OCI-LY7 (cell line): ENCODE measurements at regions not wholly inside any gene's neighbourhood (a gene's known extent, or its start where the extent isn't known, plus 50 kb on each side); places are given as distances from the start of the nearest gene placed in this dataset.

Source experiments
- BruUV-seq: library from RNA; stranded (reverse); fragments of 400-500 nt; replicated peaks from 2 replicates; lab custom pipeline; 2021; lab: Mats Ljungman, UMichigan
- CTCF ChIA-PET: fragments of 300-600 bp; sonication (Branson Sonifier 250); formaldehyde crosslinking; loops from one replicate; lab custom pipeline; 2022; ENCODE audit warnings: antibody characterized with exemption; ENCODE audit not compliant: unreplicated experiment; lab: Charles Lee
- POLR2A ChIA-PET: fragments of 300-600 bp; sonication (Branson Sonifier 250); formaldehyde crosslinking; loops from one replicate; lab custom pipeline; 2022; ENCODE audit warnings: antibody characterized with exemption; lab: Charles Lee
- DNase-seq: peaks from one replicate; pipeline ENCODE4 v3.0.0-alpha.2; 2015; ENCODE audit warnings: low spot score
- H2AFZ ChIP-seq: fragments of 200-600 bp; sonication (generic), shearing (Covaris generic); 2 replicates; pipeline ENCODE4 v1.6.1; 2014; ENCODE audit warnings: mild to moderate bottlenecking, antibody characterized with exemption, low read length, moderate library complexity
- H3K27ac ChIP-seq: fragments of 200-600 bp; sonication (generic); 2 replicates; pipeline ENCODE4 v1.5.1; 2014; ENCODE audit warnings: mixed run types, low read depth, mild to moderate bottlenecking, moderate library complexity, low read length, inconsistent platforms; ENCODE audit not compliant: poor library complexity, severe bottlenecking
- H3K36me3 ChIP-seq: fragments of 200-600 bp; sonication (generic); 2 replicates; pipeline ENCODE4 v1.6.1; 2014; ENCODE audit warnings: mild to moderate bottlenecking, antibody characterized with exemption, low read length, moderate library complexity, mixed read lengths; ENCODE audit not compliant: insufficient read depth
- H3K4me1 ChIP-seq: fragments of 200-600 bp; sonication (generic); 2 replicates; pipeline ENCODE4 v1.5.1; 2014; ENCODE audit warnings: mild to moderate bottlenecking, low read length; ENCODE audit not compliant: insufficient read depth, poor library complexity, severe bottlenecking
- H3K4me2 ChIP-seq: fragments of 200-600 bp; sonication (generic); 2 replicates; pipeline ENCODE4 v1.6.1; 2014; ENCODE audit warnings: mild to moderate bottlenecking, low read length
- H3K4me3 ChIP-seq: fragments of 200-600 bp; sonication (generic); 2 replicates; pipeline ENCODE4 v1.5.1; 2014; ENCODE audit warnings: mild to moderate bottlenecking, low read depth, low read length; ENCODE audit not compliant: poor library complexity, severe bottlenecking
- H3K79me2 ChIP-seq: fragments of 200-600 bp; sonication (generic); 2 replicates; pipeline ENCODE4 v1.6.1; 2016; ENCODE audit warnings: low read depth, mild to moderate bottlenecking, low read length, moderate library complexity, mixed read lengths; ENCODE audit not compliant: insufficient read depth
- H3K9me2 ChIP-seq: fragments of 200-600 bp; sonication (generic); 2 replicates; pipeline ENCODE4 v1.6.1; 2016; ENCODE audit warnings: mild to moderate bottlenecking, low read length, mixed read lengths; ENCODE audit not compliant: insufficient read depth
- H3K9me3 ChIP-seq: fragments of 200-600 bp; sonication (generic); 2 replicates; pipeline ENCODE4 v1.6.1; 2014; ENCODE audit warnings: mild to moderate bottlenecking, mixed run types, low read length, mixed read lengths
- H4K20me1 ChIP-seq: fragments of 200-600 bp; sonication (generic); 2 replicates; pipeline ENCODE4 v1.6.1; 2014; ENCODE audit warnings: mild to moderate bottlenecking, antibody characterized with exemption, low read length, moderate library complexity, mixed read lengths; ENCODE audit not compliant: insufficient read depth
- CTCF ChIP-seq: fragments of 200-600 bp; sonication (generic); conservative IDR thresholded peaks from 2 replicates; pipeline ENCODE4 v1.5.1; 2014; ENCODE audit warnings: mild to moderate bottlenecking, antibody characterized with exemption, low read length, moderate library complexity, mixed read lengths
- EZH2phosphoT487 ChIP-seq: fragments of 200-600 bp; sonication (generic); IDR thresholded peaks from 2 replicates; pipeline ENCODE4 v1.6.1; 2018; ENCODE audit warnings: low read depth, borderline replicate concordance, mild to moderate bottlenecking, mixed run types, antibody characterized with exemption, low read length, moderate library complexity, mixed read lengths
- intact Hi-C: fragments of 100-400 bp; cut with micrococcal nuclease; formaldehyde crosslinking; loops from one replicate; pipeline ENCODE4 v1.10.0; 2022; ENCODE audit not compliant: unreplicated experiment

DNA sequence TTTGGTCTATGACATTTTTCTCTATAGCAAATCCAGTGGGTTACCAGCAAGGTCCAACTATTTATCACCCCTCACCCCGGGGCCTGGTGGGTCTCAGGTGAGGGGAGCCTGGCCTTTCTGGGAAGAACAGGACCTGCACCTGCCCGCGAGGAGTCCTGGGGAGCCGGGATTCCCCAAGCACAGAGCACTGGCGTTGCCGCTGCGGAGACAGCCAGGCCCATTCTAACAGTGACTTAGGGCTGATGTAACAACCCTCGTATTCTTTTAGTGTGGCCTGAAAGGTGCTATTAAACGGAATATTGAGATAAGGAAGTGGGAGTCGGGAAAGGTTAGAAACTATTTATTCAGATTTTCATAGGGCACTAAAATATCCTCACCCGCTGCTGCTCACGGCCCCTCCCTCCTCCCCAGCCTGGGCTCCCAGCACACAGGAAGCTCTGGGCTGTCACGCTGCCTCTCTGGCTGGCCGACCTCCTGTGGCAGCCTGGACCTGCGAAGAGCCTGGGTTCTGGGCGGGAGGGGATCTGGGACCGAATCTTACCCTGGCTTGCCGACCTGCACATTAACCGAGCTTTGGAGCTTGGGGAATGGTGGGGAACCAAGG lies 141.2 kb downstream of the MIAT start:
- Histone ChIP-seq H3K79me2 (no peaks in the 10 kb centered on the region), H3K4me3 (no peak overlapping the region), H3K36me3 (no peaks in the 10 kb centered on the region), H4K20me1 (no peaks in the 10 kb centered on the region), H3K4me2 (no peak overlapping the region), H3K9me3 (no peaks in the 10 kb centered on the region), H3K27ac (no peak overlapping the region), H2AFZ (no peak overlapping the region), H3K9me2 (no peaks in the 10 kb centered on the region), H3K4me1 (no peaks in the 10 kb centered on the region)
- TF ChIP-seq CTCF (no peak), EZH2phosphoT487 (no peak)
- CTCF ChIA-PET = no interaction called here
- no peak for DNase-seq
- POLR2A ChIA-PET = no interaction called here
- intact Hi-C loops = no loop called here
- BruUV-seq = no TSS peak

DNA sequence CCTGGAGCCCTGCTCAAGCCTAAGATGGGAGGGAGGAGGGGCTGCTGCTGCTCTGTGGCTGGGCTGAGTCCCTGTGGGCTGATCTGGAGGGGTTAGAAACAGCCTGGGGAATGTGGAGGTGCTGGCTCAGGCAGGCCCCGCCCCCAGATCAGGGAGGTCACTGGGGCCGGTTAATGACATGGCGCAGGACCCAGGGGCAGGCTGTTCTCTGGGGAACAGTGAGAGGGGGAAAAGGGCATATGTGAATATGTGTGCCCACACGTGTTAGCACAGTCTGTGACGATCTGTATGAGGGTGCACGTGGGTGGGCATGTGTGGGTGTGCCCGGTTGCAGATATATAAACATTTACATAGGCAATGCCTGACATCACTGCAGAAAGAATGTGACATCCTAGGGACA lies 143.5 kb downstream of the MIAT start:
- no peak for DNase-seq
- Histone ChIP-seq H4K20me1 (no peaks in the 10 kb centered on the region), H3K4me1 (no peaks in the 10 kb centered on the region), H3K9me2 (no peaks in the 10 kb centered on the region), H2AFZ (no peak overlapping the region), H3K27ac (no peak overlapping the region), H3K79me2 (no peaks in the 10 kb centered on the region), H3K9me3 (no peaks in the 10 kb centered on the region), H3K4me3 (no peak overlapping the region), H3K36me3 (no peaks in the 10 kb centered on the region), H3K4me2 (no peak overlapping the region)
- ChIA-PET CTCF (no interaction called here), POLR2A (interaction anchor here (0.6 to 0.7 kb wide), 2 partner anchors 53 to 122 kb away, joined by 3 read pairs; no protein-coding TSS in a partner anchor)
- TF ChIP-seq CTCF = no peak
- TF ChIP-seq EZH2phosphoT487 = no peak
- BruUV-seq = no TSS peak
- intact Hi-C loops = no loop called here

- CTCF ChIA-PET = no interaction called here
- POLR2A ChIA-PET = interaction anchor here (1.5 kb wide), 1 partner anchor 17 kb away, joined by 4 read pairs; no protein-coding TSS in a partner anchor
- H3K79me2 ChIP-seq = no peaks in the 10 kb centered on the region
- no peaks in the 10 kb centered on the region for H3K36me3 ChIP-seq
- no peaks in the 10 kb centered on the region for H3K9me2 ChIP-seq
- H3K9me3 ChIP-seq = no peaks in the 10 kb centered on the region
- no TSS peak for BruUV-seq
- no peak overlapping the region for H3K4me2 ChIP-seq
- no peak overlapping the region for H3K4me3 ChIP-seq
- intact Hi-C loops = no loop called here
- H4K20me1 ChIP-seq = no peaks in the 10 kb centered on the region
- TF ChIP-seq CTCF = no peak
- no peak for TF ChIP-seq EZH2phosphoT487
- no peak overlapping the region for H2AFZ ChIP-seq
- no peak overlapping the region for H3K27ac ChIP-seq
- no peaks in the 10 kb centered on the region for H3K4me1 ChIP-seq
- no peak for DNase-seq
These were observed 144.1 kb downstream of the MIAT start for GRCh38 chr22:26801449-26801848.
